Hematopoietic multipotent progenitor cell treated with erythropoietin and hydrocortisone succinate and interleukin-3 and kit ligand, for 8 days (in vitro differentiated cells): ENCODE measurements at regions not wholly inside any gene's neighbourhood (a gene's known extent, or its start where the extent isn't known, plus 50 kb on each side); places are given as distances from the start of the nearest gene placed in this dataset.

Source experiments
- DNase-seq: peaks from one replicate; pipeline ENCODE4 v3.0.0-alpha.2; 2015

DNA sequence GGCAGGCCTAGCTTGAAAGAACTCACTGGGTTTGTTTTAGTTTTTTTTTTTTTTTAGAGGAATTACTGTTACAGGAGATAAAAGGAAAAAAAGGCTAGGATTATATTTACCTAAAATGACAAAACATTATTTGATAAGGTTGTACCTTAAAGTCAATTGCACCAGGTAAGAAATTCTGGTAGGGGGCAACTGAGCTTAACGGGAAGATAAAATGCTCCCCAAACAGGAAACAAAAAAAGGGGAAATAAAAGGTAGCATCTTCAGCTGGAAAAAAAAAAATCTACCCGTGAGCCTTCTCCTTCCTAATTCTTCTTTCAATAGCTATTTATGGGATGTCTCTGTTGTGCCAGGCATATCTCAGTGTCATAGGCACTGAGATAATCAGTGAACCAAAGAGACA, 164.5 kb downstream of the PIK3R1 start:
- no peak for DNase-seq

GRCh38 chr5:68381060-68381459, 165.5 kb downstream of the PIK3R1 start:
- DNase-seq, result no peak

DNA sequence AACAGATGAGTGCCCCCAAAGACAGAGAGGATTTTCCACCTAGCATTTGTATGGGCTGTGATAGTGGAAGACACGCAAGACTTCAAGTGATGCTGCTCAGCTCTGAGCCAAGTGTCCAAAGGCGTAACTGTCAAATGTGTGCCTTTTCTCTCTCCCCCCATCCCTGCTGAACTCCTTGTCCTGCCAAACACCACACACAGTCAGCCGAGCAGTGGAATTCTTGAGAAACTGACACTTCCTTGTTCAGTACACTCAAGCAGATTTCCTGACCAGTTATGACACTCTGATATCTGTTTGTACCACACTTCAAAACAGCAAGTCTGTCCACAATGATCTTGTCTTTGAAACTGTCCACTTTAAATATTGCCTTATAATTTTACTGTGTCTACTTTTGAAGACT, 166.4 kb downstream of the PIK3R1 start:
- peak; percentile 46 for DNase-seq

DNA sequence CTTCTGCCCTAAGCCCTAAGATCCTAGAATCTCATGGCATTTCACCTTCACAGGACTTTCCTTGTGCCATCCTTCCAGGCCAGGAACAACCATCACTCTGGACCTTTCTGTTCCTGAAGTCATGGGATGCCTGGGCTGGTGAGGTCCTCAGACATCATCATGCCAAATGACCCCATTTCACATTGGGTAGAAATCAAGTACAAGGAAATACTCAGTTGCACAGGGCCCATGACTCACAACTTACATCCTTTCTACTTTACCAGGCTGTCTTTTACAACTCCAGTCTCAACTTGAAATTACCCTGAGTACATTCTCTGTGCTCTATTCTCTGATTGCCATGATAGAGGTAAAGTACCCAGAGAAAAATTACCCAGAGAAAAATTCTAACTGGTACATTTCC, 167.1 kb downstream of the PIK3R1 start:
- DNase-seq, result no peak

- no peak for DNase-seq
Measured at GRCh38 chr5:68383888-68384310, 168.3 kb downstream of the PIK3R1 start.

- no peak for DNase-seq
Measured at GRCh38 chr5:68384936-68385594, 169.5 kb downstream of the PIK3R1 start.

GRCh38 chr5:68385936-68386335, 170.4 kb downstream of the PIK3R1 start:
- DNase-seq, result peak; percentile 99

DNA sequence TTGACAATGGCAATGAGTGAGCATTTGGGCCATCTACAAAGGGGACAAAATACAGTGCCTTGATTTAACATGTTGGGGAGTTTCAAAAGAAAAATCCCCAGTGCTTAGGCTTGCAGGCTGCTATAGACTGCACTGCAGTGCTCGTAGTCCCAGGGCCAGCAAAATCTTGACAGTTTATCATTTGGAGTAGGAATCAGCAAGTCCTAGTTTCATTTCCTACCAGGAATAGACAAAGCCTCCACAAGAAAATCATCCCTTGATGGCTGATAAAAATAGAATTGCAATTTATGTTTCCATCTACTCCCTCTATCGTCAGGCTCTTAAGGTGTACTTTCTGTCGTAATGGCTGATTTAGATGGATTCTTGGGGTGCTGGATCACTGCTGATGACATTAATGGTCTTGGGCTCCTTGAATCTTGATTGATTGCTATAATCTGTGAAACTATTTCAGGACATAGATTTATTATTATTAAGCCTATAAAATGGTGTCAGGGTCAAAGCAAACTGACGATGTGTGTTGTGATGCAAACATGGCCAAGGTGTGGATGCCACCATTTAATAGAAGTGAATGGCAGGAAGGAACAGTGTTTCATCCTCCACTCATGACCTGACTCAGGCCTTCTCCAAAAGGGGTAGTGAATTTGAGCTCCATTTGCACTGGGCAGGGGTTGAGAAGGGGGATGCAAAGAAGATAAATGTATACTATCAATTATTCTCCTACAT, 171.7 kb downstream of the PIK3R1 start:
- DNase-seq, result no peak

GRCh38 chr5:68389618-68390017, 174.1 kb downstream of the PIK3R1 start:
- no peak for DNase-seq

DNA sequence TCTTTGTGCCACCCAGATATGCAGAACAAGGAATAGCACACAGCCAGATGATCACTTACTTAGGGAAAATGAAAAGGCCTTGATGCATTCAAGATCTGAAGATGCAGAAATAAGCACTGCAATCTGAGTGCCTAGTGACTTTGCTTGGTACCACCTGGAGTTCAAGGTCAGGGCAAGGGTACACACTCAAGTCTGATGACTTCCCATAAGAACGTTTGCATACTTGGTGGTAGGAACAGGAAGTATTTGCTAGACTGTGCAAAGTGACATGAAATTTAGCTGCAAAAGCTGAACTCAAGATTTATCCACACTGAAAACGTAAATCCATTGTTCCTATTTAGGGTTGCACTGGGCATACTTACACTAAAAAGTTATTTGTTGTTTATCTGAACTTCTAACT, 177.1 kb downstream of the PIK3R1 start:
- DNase-seq, result no peak

- no peak for DNase-seq
Measured at GRCh38 chr5:68395302-68395701, 179.7 kb downstream of the PIK3R1 start.

DNA sequence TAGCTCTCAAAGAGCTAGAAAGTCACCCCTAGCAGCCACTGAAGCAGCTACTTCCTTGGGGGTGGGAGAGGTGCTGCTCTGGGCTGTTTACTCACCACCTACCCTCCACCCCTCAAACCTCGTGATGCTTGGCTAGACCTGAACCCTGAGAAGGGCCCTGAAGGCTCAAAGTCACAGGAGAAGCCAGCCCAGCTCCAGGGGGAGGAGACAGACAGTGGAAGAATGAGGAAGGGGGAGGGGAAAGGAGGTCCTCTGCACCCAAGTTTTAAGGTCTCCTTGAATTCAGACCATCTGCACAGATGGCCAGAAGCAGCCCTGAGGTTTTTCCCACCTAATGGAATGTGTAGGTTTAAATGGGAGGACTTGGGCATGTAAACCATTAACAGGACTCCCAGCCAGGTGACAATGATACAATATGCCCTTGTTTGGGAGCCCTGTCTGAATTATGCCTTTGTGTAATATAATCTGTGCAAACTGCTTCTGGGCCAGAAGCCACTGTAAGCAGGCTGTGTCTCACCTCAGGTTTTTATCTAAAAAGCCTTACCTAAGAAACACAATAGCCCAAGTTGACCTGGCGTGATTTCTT, 180.5 kb downstream of the PIK3R1 start:
- DNase-seq, result no peak

DNA sequence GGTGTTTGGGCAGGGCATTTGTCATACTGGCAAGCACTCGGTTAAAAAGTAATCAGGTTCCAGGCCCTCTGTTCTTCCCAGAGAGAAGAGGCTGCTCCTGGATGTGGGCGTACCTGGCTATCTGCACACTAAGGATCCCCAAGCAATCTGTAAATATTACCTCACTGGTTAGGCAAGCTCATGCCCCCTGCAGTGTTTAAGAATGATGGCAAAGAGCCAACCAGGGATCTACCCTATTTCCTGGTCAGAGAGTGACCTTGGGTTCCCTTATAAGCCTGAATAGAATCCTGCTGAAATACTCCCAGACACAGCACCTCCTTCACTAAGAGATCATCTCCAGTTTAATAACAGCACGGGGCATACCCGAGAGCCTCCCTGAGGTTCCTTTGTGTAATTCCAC, 181.2 kb downstream of the PIK3R1 start:
- no peak for DNase-seq

DNA sequence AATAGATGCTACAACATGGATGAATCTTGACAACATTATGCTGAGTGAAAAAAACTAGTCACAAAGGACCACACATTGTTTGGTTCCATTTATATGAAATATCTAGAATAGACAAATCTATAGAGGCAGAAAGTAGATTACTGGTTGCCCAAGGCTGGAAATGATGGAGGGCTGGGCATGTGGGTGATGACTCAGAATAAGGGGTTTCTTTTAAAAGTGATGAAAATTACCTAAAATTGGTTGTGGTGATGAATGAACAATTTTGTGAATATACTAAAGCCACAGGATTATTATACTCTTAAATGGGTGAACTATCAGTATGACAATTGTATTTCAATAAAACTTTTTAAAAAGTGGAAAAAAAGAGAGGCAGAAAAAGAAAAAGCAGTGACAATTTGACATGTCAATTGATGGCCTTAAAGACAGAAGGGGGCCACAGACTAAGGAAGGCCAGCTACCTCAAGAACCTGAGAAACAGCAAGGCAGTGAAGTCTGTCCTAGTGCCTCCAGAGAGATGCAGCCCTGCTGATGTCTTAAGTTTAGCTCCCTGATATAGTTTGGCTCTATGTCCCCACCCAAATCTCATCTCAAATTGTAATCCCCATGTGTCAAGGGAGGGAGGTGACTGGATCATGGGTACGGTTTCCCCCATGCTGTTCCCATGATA, 182.7 kb downstream of the PIK3R1 start:
- DNase-seq, result no peak

GRCh38 chr5:68403301-68403700, 187.7 kb downstream of the PIK3R1 start:
- no peak for DNase-seq

- DNase-seq, result no peak
Measured at GRCh38 chr5:68404246-68404645, 188.7 kb downstream of the PIK3R1 start.

DNA sequence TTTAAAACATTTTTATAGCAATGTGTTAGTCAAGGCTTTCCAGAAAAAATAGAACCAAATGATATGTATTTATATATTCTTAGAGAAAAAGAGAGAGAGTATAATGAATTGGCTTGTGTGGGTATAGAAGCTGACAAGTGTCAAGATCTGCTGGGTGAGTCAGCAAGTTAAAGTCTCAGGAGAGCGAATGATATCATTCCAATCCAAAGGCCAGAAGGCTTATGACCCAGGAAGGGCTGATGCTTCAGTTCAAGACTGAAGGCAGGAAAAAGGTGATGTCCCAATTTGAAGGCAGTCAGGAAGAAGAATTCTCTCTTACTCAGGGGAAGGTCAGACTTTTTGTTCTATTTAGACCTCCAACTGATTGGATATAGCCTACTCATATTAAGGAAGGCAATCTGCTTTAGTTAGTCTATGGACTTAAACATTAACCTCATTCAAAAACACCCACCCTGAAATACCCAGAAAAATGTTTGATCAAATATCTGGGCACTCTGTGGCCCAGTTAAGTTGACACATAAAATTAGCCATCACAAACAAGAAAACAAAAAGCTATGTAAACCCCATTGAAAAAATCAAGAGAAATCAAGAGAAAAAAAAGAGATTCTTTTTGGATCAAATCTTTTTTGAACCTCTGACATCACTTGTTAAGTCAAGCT, 189.6 kb downstream of the PIK3R1 start:
- DNase-seq, result peak; percentile 77

GRCh38 chr5:68405784-68406743, 190.5 kb downstream of the PIK3R1 start:
- peak; percentile 82 for DNase-seq

GRCh38 chr5:68406767-68407241, 191.2 kb downstream of the PIK3R1 start:
- DNase-seq, result peak; percentile 38

DNA sequence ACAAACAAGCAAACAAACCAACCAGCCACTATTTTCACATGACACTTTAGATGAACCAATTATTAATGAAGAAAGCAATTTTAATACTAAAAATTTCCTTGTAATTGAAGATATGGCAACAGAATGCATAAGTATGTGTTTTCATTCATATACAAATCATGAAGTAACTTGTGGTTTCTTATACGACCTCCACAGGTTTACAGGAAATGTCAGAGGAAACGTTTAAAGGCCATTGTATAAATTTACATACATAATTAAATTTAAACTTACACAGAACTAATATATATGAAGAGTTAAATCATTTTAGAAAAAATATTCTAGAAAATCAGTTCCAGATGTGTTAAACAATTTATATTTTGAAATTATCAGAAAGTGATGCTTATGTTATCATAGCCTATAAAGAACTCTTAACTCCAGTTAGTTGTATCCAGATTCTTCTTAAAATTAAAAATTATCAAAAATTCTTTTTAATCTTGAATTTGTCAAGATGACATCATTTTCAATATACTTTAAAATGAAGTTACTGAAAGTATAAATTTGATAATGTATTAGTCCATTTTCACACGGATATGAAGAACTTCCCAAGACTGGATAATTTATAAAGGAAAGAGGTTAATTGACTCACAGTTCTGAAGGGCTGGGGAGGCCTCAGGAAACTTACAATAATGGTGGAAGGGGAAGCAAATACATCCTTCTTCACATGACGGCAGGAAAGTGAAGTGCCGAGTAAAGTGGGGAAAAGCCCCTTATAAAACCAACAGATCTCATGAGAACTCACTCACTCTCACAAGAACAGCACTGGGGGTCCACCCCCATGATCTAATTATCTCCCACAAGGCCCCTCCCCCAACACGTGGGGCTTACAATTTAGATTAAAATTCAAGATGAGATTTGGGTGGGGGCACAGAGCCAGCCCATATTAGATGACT, 192.0 kb downstream of the PIK3R1 start:
- DNase-seq, result no peak
